Fibroblast of mammary gland (primary cell): ENCODE measurements at regions not wholly inside any gene's neighbourhood (a gene's known extent, or its start where the extent isn't known, plus 50 kb on each side); places are given as distances from the start of the nearest gene placed in this dataset.

Source experiments
- DNase-seq: peaks from one replicate; pipeline ENCODE4 v3.0.0-alpha.2; 2010; ENCODE audit warnings: low read depth
- H3K4me3 ChIP-seq: 2 replicates; pipeline ENCODE4 v1.5.1; 2011; ENCODE audit warnings: low read depth, mild to moderate bottlenecking, low read length, moderate library complexity; ENCODE audit not compliant: control insufficient read depth
- CTCF ChIP-seq: conservative IDR thresholded peaks from 2 replicates; pipeline ENCODE4 v1.5.1; 2011; ENCODE audit warnings: low read depth, low read length, inconsistent platforms; ENCODE audit not compliant: control insufficient read depth, insufficient read depth

- no peak overlapping the region for H3K4me3 ChIP-seq
- no peak for TF ChIP-seq CTCF
- DNase-seq = peak; percentile 59
Measured at GRCh38 chrX:44731160-44731559, 112.7 kb upstream of the DUSP21 start.

GRCh38 chrX:44723426-44723825 is 120.4 kb upstream of the DUSP21 start:
- no peak for TF ChIP-seq CTCF
- no peak overlapping the region for H3K4me3 ChIP-seq
- DNase-seq = no peak

DNA sequence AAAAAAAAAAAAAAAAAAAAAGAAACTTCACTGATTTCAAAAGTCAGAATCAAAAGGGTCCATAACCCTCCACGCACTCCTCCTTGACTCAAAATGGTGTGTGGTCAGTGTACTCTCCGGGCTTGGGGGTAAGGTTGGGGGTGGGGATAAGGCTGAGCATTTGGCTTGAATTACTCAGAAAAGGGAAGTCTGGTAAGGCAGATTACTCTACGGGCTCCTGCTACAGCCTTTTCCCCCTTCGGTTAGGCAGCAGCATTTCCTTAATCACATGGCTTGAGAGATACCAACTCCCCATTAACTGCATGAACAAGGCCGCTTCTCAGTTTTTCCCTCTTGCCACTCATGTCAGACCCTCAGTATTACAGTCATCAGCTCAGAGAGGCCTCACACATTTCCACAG is 135.4 kb upstream of the DUSP21 start:
- H3K4me3 ChIP-seq = no peak overlapping the region
- no peak for DNase-seq
- no peak for TF ChIP-seq CTCF

GRCh38 chrX:44705817-44706551 is 137.8 kb upstream of the DUSP21 start:
- no peak overlapping the region for H3K4me3 ChIP-seq
- no peak for DNase-seq
- TF ChIP-seq CTCF = no peak

GRCh38 chrX:44698357-44698756 is 145.5 kb upstream of the DUSP21 start:
- no peak overlapping the region for H3K4me3 ChIP-seq
- TF ChIP-seq CTCF = no peak

GRCh38 chrX:44693255-44693654 is 150.6 kb upstream of the DUSP21 start:
- no peak for DNase-seq
- no peak overlapping the region for H3K4me3 ChIP-seq
- no peak for TF ChIP-seq CTCF

More at GRCh38 chrX:44698357-44698756, 145.5 kb upstream of the DUSP21 start:
- DNase-seq = no peak
